ENCODE measurements at regions not wholly inside any gene's neighbourhood (a gene's known extent, or its start where the extent isn't known, plus 50 kb on each side); places are given as distances from the start of the nearest gene placed in this dataset.

DNA sequence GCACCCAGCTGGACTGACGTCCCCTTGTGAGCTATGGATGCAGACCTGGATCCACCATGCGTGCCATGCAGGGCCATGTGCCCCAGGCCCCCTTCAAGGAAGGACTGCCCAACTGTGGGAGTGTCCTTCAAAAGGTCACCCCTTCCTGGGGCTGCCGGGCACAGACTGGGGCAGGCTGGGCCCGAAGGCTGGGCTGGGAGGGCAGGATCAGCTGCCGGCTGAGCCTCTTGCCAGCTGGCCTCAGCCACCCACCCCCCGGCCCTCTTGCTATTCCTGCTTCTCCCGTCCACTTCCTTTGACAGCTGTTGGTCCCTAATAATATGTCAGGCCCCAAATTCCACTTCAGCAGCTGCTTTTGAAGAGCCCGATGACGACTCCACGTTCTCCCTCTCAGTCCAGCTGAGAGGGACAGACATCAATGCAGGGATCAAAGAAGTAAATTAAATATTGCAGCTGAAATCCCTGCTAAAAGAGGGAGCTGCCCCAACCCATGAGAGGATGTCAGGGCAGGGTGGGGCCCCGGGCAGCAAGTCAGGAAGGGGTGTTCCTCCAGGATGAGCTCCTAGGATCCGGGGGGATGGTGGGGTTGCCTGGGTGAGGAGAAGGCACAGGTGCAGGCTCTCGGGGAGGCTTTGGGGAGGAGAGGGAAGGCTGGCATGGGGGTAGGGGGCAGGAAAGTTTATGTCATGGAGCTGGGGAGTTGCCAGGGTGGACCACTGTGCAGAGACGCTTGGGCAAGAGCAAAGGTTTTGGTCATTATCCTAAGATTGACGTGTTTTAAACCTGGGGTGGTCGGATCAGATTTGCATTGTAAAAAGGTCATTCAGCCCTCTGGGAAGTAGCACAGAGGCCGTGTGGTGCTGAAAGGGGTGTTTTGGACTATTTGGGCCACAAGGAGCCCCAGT is 185.0 kb downstream of the ANKRD60 start:
- Histone ChIP-seq H3K27me3 (replicated peaks in 2 of 5; ENCODE audit: control insufficient read depth in 4 of 5, insufficient read depth in 5 of 5, low read length in 4 of 5) (no peaks in the 10 kb centered on the region), H3K36me3 (ENCODE audit: control insufficient read depth in 4 of 4, insufficient read depth in 4 of 4, low read length in 3 of 4) (no peaks in the 10 kb centered on the region), H3K27ac (ENCODE audit: insufficient read depth in 1 of 2, low read depth in 1 of 2, low read length in 2 of 2, poor library complexity in 1 of 2, severe bottlenecking in 2 of 2) (no peak overlapping the region), H3K4me3 (ENCODE audit: control insufficient read depth in 1 of 7, extremely low read depth in 1 of 7, insufficient read depth in 4 of 7, low read depth in 2 of 7, low read length in 6 of 7) (no peak overlapping the region), H3K9me3 (ENCODE audit: control extremely low read depth in 1 of 5, control insufficient read depth in 4 of 5, insufficient read depth in 2 of 5, low read depth in 1 of 5, low read length in 4 of 5) (no peaks in the 10 kb centered on the region), H3K4me1 (ENCODE audit: control extremely low read depth in 1 of 4, control insufficient read depth in 4 of 4, insufficient read depth in 4 of 4, low read length in 3 of 4) (no peaks in the 10 kb centered on the region)
- ChIA-PET POLR2A (no interaction called here), CTCF (interaction anchor here (0.6 to 1.2 kb wide), 2 partner anchors 26 to 43 kb away, joined by 3 read pairs; no protein-coding TSS in a partner anchor)
- no peak for DNase-seq
- WGBS (ENCODE audit: insufficient coverage) = 94% methylated on average over 17 of the region's 17 CpGs

- ChIA-PET CTCF (interaction anchor here (0.6 kb wide), 1 partner anchor 44 kb away, joined by 3 read pairs; no protein-coding TSS in a partner anchor), POLR2A (no interaction called here)
- DNase-seq = no peak
- 100% methylated on average over 1 of the region's 1 CpG for WGBS (ENCODE audit: insufficient coverage)
- no peaks in the 10 kb centered on the region for H3K4me1 ChIP-seq (ENCODE audit: control extremely low read depth in 1 of 4, control insufficient read depth in 4 of 4, insufficient read depth in 4 of 4, low read length in 3 of 4)
- no peaks in the 10 kb centered on the region for H3K9me3 ChIP-seq (ENCODE audit: control extremely low read depth in 1 of 5, control insufficient read depth in 4 of 5, insufficient read depth in 2 of 5, low read depth in 1 of 5, low read length in 4 of 5)
- H3K27ac ChIP-seq (ENCODE audit: insufficient read depth in 1 of 2, low read depth in 1 of 2, low read length in 2 of 2, poor library complexity in 1 of 2, severe bottlenecking in 2 of 2) = no peak overlapping the region
- H3K36me3 ChIP-seq (ENCODE audit: control insufficient read depth in 4 of 4, insufficient read depth in 4 of 4, low read length in 3 of 4) = no peaks in the 10 kb centered on the region
- H3K4me3 ChIP-seq (ENCODE audit: control insufficient read depth in 1 of 7, extremely low read depth in 1 of 7, insufficient read depth in 4 of 7, low read depth in 2 of 7, low read length in 6 of 7) = no peak overlapping the region
- H3K27me3 ChIP-seq (replicated peaks in 2 of 5; ENCODE audit: control insufficient read depth in 4 of 5, insufficient read depth in 5 of 5, low read length in 4 of 5) = no peaks in the 10 kb centered on the region
Measured at GRCh38 chr20:58042591-58042990, 185.9 kb downstream of the ANKRD60 start.

DNA sequence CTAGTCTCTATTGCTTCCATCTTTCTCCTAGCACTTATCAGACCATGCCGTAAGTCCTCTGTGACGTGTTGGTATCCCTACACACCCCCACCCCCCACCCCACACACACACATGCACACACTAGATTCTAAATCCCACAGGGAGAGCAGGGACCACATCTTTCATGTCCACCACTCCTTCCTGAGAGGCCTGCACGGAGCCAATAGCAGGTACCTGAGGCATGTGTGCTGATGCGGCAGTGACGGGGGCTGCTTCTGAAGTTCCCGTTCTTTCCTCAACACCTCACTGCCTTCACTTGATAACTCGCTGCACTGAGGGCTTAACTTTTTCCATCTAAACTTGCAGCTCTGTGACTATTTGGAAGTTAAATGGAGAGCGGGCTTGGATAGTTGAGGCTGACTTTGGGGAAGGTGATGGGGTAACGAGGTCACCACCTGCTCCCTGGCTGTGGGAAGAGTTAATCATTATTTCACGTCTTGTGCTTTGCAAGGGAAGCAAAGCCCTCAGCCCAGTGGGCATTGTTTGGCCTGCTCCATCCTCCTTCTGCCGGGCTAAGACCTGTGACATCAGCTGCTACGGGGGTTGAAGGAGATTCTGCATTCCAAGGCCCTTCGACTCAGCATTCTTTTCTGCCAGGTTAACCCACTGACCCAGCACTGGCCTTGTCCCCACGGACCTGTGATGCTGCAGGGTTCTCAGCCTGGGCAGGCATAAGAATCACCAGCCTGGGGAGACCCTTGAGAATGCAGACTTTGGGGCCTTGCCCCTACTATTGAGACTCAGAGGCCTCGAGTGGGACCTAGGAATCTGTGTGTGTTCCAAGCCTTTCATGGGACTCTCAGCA is 187.8 kb downstream of the ANKRD60 start:
- CTCF ChIA-PET = no interaction called here
- Histone ChIP-seq H3K36me3 (ENCODE audit: control insufficient read depth in 4 of 4, insufficient read depth in 4 of 4, low read length in 3 of 4) (no peaks in the 10 kb centered on the region), H3K27me3 (replicated peaks in 2 of 5; ENCODE audit: control insufficient read depth in 4 of 5, insufficient read depth in 5 of 5, low read length in 4 of 5) (no peaks in the 10 kb centered on the region), H3K27ac (ENCODE audit: insufficient read depth in 1 of 2, low read depth in 1 of 2, low read length in 2 of 2, poor library complexity in 1 of 2, severe bottlenecking in 2 of 2) (no peak overlapping the region), H3K9me3 (ENCODE audit: control extremely low read depth in 1 of 5, control insufficient read depth in 4 of 5, insufficient read depth in 2 of 5, low read depth in 1 of 5, low read length in 4 of 5) (no peaks in the 10 kb centered on the region), H3K4me3 (ENCODE audit: control insufficient read depth in 1 of 7, extremely low read depth in 1 of 7, insufficient read depth in 4 of 7, low read depth in 2 of 7, low read length in 6 of 7) (no peak overlapping the region), H3K4me1 (ENCODE audit: control extremely low read depth in 1 of 4, control insufficient read depth in 4 of 4, insufficient read depth in 4 of 4, low read length in 3 of 4) (no peaks in the 10 kb centered on the region)
- no peak for DNase-seq
- 95% methylated on average over 13 of the region's 15 CpGs for WGBS (ENCODE audit: insufficient coverage)
- POLR2A ChIA-PET = no interaction called here

DNA sequence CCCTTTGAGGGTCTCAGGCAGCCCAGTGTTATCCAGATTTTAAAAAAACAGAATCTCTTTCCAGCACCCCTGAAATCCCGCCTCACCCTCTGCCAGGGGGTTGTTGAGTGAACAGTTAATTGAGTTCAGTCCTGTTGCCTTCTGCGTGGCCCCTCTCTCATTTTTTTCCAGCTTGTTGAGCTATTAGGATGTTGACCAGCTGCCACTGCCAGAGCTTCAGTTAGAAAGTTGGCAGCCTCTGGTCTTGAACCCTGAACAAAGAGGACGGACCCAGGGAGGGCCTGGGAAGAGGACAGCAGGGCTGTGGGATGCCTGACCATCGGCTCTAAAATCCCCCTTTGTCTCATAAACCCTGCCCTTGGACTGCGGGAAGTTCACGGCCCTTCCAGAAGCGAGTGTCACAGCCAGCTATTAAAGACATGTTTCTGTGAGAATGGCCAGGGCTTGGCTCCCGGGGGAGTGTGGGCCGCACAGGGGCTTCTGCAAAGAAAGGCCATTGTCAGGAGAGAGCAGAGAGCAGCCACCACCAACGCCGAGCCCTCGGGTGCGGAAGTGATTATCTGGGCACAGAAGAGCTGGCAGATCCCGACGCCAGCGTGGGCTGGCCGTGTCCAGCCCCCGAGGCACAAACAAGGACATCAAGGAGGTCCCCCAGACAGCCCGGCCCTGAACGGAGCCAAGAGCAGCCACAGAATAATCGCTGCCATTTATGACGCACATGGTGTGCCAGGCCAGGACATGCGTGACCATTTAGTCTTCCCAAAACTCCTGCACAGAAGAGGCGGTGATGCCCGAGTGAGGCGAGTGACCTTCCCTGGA is 189.0 kb downstream of the ANKRD60 start:
- H3K4me3 ChIP-seq (ENCODE audit: control insufficient read depth in 1 of 7, extremely low read depth in 1 of 7, insufficient read depth in 4 of 7, low read depth in 2 of 7, low read length in 6 of 7) = no peak overlapping the region
- CTCF ChIA-PET = no interaction called here
- H3K4me1 ChIP-seq (ENCODE audit: control extremely low read depth in 1 of 4, control insufficient read depth in 4 of 4, insufficient read depth in 4 of 4, low read length in 3 of 4) = no peaks in the 10 kb centered on the region
- H3K36me3 ChIP-seq (ENCODE audit: control insufficient read depth in 4 of 4, insufficient read depth in 4 of 4, low read length in 3 of 4) = no peaks in the 10 kb centered on the region
- H3K27ac ChIP-seq (ENCODE audit: insufficient read depth in 1 of 2, low read depth in 1 of 2, low read length in 2 of 2, poor library complexity in 1 of 2, severe bottlenecking in 2 of 2) = no peak overlapping the region
- H3K9me3 ChIP-seq (ENCODE audit: control extremely low read depth in 1 of 5, control insufficient read depth in 4 of 5, insufficient read depth in 2 of 5, low read depth in 1 of 5, low read length in 4 of 5) = no peaks in the 10 kb centered on the region
- POLR2A ChIA-PET = no interaction called here
- H3K27me3 ChIP-seq (replicated peaks in 2 of 5; ENCODE audit: control insufficient read depth in 4 of 5, insufficient read depth in 5 of 5, low read length in 4 of 5) = no peaks in the 10 kb centered on the region
- no peak for DNase-seq
- 94% methylated on average over 23 of the region's 26 CpGs for WGBS (ENCODE audit: insufficient coverage)

DNA sequence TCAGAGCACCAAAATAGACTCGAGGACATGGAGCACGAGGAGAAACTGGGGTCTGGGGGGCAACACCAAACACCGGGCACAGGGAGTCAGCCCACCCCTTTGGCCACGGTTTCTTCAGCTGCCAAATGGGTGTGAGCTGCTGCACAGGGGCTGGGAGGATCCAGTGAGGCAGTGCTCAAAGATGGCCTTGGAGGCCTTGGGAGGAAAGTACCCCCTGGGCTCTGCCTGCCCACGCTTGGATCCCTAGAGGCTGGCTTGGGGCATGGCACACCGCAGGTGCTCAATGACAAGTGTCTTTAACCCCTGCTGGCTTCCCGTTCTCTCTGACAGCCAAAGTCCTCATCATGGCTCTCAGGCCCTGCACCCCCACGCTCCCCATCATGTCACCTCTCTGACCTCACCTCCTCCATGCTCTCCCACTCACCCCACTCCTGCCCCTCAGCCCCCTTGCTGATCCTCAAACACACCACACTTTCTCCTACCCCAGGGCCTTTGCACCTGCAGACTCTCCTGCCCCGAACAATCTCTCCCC is 190.3 kb downstream of the ANKRD60 start:
- H3K4me1 ChIP-seq (ENCODE audit: control extremely low read depth in 1 of 4, control insufficient read depth in 4 of 4, insufficient read depth in 4 of 4, low read length in 3 of 4) = no peaks in the 10 kb centered on the region
- H3K9me3 ChIP-seq (ENCODE audit: control extremely low read depth in 1 of 5, control insufficient read depth in 4 of 5, insufficient read depth in 2 of 5, low read depth in 1 of 5, low read length in 4 of 5) = no peaks in the 10 kb centered on the region
- H3K36me3 ChIP-seq (ENCODE audit: control insufficient read depth in 4 of 4, insufficient read depth in 4 of 4, low read length in 3 of 4) = no peaks in the 10 kb centered on the region
- H3K4me3 ChIP-seq (ENCODE audit: control insufficient read depth in 1 of 7, extremely low read depth in 1 of 7, insufficient read depth in 4 of 7, low read depth in 2 of 7, low read length in 6 of 7) = no peak overlapping the region
- no peak for DNase-seq
- no peaks in the 10 kb centered on the region for H3K27me3 ChIP-seq (replicated peaks in 2 of 5; ENCODE audit: control insufficient read depth in 4 of 5, insufficient read depth in 5 of 5, low read length in 4 of 5)
- ChIA-PET POLR2A (no interaction called here), CTCF (no interaction called here)
- 70% methylated on average over 9 of the region's 9 CpGs for WGBS (ENCODE audit: insufficient coverage)
- no peak overlapping the region for H3K27ac ChIP-seq (ENCODE audit: insufficient read depth in 1 of 2, low read depth in 1 of 2, low read length in 2 of 2, poor library complexity in 1 of 2, severe bottlenecking in 2 of 2)

- no peak for DNase-seq
- ChIA-PET CTCF (no interaction called here), POLR2A (no interaction called here)
- Histone ChIP-seq H3K9me3 (ENCODE audit: control extremely low read depth in 1 of 5, control insufficient read depth in 4 of 5, insufficient read depth in 2 of 5, low read depth in 1 of 5, low read length in 4 of 5) (no peaks in the 10 kb centered on the region), H3K36me3 (ENCODE audit: control insufficient read depth in 4 of 4, insufficient read depth in 4 of 4, low read length in 3 of 4) (no peaks in the 10 kb centered on the region), H3K27ac (ENCODE audit: insufficient read depth in 1 of 2, low read depth in 1 of 2, low read length in 2 of 2, poor library complexity in 1 of 2, severe bottlenecking in 2 of 2) (no peak overlapping the region), H3K4me3 (ENCODE audit: control insufficient read depth in 1 of 7, extremely low read depth in 1 of 7, insufficient read depth in 4 of 7, low read depth in 2 of 7, low read length in 6 of 7) (no peak overlapping the region), H3K4me1 (ENCODE audit: control extremely low read depth in 1 of 4, control insufficient read depth in 4 of 4, insufficient read depth in 4 of 4, low read length in 3 of 4) (no peaks in the 10 kb centered on the region), H3K27me3 (replicated peaks in 2 of 5; ENCODE audit: control insufficient read depth in 4 of 5, insufficient read depth in 5 of 5, low read length in 4 of 5) (no peaks in the 10 kb centered on the region)
- WGBS (ENCODE audit: insufficient coverage) = no CpG with 5 or more reads among the region's 2 CpGs
Measured at GRCh38 chr20:58037631-58038030, 190.8 kb downstream of the ANKRD60 start.

All from common myeloid progenitor, CD34-positive (primary cell).